NCI-H524 (cell line): ENCODE measurements at regions not wholly inside any gene's neighbourhood (a gene's known extent, or its start where the extent isn't known, plus 50 kb on each side); places are given as distances from the start of the nearest gene placed in this dataset.
A peak's percentile ranks its signal among the peaks of the same experiment; 100 is the strongest.
"Not testable (repeated sequence)": the region's sequence is repeated elsewhere in the genome, so short reads cannot be mapped to it uniquely, and the experiment has no call there.

Experiments
- DNase-seq, 2 experiments: peaks; one replicate each; lab custom pipeline; 2025; lab: John Stamatoyannopoulos, UW

DNA sequence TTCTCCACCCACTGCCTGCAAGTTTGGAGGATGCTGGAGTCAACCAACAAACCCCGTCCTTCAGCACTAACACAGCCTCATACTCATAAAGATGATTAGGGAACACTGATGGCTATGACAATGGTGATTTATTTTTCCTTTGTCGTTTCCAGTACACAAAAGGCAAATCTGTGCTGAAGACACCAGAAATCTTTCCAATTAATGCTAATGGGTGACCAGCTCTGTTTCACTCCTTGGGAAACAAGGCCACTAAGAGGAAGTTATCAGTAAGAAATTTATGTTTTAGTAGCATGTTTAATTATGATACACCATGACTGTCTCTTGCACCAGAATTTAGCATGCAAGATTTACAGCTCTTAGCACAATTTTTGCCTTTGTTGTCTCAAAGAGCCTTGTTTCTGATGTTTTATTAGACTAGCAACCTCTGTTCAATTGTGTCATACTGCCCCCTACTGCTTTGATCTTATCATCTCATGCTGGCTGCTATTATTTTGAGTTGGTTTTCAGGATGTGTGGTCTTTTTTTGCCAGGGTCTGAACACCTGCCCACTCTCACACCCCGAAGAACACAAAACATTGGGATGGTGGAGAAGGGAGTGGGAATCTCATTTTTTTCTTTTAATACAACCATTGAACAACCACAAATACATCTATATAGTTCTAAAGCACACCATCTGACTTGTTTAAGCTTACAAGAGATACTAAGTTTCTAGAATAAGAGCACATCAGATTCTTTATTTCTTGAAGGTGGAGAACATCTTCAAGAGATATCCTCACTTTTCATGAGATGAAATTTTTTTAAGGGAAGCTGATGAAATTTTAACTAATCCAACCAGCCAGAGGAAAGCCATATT lies 160.9 kb downstream of the SPTSSA start:
- DNase-seq = peak; percentile 43 to 83

DNA sequence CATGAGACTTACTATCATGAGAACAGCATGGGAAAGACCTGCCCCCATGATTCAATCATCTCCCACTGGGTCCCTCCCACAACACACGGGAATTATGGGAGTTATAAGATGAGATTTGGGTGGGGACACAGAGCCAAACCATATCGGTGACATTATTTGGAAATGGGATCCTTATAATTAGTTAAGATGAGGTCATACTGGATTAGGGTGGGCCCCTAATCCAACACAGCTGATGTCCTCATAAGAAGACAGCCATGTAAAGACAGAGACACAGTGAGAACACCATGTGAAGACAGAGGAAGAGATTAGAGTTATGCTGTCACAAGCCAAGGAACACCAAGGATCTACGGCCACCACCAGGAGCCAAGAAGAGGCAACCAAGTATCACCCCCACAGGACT lies 161.7 kb downstream of the SPTSSA start:
- DNase-seq = no peak

DNA sequence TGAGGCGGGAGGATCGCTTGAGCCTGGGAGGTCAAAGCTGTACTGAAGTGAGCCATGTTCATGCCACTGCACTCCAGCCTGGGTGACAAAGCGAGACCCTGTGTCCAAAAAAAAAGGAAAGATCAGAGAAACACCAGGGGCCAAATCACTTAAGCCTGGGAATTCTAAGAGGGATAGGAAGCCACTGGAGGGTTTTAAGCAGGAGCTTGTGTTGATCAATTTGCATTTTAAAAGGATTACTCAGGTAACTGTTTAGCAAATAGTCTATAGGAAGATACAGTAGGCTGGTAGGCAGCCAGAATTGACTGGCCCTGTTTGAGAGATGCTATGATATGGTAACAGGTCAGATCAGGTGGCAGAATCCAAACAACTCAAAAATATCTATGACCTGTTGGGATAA lies 162.7 kb downstream of the SPTSSA start:
- no peak for DNase-seq

DNA sequence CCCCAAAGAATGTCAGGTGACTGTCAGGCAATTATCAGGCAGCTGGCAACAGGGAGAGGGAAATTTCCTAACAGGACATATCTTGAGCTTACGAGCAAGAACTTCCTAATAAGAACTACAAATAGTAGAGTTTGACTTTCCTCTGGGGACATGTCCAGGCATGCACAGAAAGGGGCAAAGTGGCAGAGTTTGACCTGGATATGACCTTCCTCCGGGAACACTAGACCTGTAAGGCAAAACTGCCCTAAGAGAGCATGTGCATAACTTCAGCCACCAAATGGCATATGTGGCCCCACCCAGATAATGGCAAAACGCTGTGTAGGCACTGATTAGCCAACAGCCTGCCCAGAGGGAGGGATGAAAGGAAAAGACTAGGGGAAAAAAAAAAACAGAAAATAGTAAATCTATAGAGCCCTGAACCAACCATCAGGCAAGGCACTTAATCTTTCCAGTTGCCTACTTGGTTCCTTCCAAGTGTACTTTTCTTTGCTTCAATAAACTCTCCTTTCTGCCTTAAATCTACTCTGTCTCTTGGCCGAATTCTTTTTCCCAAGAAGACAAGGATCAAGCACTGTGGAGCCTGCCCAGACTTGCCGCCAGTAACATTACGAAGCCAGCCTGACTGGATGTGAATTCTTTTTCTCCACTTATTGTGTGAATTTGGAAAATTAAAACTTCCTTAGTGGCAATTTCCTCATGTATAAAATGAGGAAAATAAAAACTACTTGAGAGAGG lies 164.1 kb downstream of the SPTSSA start:
- DNase-seq = peak in 1 of 2 experiments; percentile 12

DNA sequence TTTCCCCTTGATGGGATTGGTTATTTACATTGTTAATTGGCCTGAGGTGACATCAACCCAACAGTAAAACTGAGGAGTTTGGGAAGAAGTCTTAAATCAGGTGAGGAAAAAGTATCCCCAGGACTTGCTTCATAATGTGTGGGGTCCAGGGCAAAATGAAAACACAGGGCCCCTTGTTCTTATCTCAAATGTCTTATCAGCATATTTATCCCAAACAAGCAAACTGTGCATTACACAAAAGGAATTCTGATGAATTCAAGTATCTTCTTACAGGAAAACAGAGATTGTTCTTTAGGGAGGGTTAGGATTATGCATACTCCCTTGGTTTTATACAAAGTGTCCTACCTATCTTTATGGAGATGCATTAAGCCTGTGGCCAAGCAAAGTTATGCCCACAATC lies 178.4 kb downstream of the SPTSSA start:
- DNase-seq = no peak

DNA sequence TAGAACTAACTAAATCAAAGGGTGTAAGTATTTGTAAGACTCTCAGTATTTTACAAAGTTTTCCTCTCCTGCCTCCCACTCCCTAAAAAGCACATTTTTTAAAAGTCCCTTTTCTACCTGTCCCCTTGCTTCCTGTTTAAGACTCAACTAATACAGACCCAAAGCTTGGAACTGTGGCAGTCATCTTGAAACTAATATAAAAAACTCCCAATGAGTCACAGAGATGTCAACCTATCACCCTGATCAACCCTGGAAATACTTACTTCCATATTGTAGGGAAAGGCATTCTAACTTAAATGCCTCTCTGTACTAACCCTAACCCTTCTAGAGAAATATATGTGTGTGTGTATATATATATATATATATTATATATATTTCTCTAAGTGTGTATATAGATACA lies 184.8 kb downstream of the SPTSSA start:
- DNase-seq = no peak

DNA sequence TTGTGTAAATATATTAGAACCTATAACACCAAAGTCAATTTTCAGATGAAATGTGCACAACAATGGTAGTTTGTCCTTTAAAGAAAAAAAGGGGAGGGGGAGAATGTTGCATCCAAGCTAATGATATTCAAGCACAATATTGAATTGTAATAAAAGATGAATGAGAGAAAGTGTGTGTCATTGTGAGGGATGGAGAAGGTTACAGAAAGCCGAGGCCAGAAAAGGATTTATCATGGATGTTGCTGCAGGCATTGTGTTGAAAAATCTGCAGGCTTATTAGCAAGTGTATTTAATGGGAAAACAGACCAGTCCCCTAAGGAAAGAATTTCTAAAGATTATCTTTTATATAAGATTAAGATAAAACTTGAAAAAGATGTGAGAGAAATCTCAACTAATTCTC lies 186.5 kb downstream of the SPTSSA start:
- no peak for DNase-seq

DNA sequence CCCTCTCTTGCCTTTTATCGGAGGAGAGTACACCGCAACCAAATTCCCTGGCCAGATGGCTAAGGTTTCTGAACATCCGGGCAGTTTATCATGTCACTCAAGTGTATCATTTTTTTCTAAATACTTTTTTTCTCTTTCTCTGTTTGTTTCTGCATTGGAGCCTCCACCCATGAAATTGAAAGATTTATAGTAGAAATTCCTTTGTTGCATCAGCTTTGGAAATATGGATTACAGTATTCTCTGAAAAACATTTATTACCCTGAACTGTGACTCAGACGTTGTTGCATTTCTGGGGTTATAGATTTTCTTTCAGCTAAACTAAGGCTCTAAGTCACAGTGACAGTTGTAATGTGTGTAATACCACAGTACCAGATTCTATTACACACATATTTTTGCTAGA lies 187.0 kb downstream of the SPTSSA start:
- peak in 1 of 2 experiments; percentile 48 for DNase-seq

DNA sequence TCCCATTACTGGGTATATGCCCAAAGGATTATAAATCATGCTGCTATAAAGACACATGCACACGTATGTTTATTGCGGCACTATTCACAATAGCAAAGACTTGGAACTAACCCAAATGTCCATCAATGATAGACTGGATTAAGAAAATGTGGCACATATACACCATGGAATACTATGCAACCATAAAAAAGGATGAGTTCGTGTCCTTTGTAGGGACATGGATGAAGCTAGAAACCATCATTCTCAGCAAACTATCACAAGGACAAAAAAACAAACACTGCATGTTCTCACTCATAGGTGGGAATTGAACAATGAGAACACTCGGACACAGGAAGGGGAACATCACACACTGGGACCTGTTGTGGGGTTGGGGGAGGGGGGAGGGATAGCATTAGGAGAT lies 188.3 kb downstream of the SPTSSA start:
- not testable (repeated sequence) for DNase-seq

DNA sequence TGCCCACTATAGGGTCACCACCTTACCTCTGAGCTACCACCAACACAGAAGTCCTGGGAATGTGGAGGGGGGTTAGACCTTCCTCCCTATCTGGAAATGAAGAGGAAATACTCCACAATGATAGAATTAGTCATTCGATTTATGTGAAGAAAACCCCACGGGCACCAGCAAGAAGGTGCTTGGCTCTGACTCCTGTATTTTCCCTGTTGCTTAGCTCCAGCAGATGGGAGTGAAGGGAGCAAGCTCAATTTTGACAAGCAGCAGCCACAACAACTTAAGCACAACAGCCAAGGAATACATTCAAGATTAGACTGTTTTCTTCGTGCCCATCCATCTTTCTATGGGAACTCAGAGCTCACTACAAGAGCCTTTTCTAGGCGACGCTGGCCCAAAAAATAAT lies 191.7 kb downstream of the SPTSSA start:
- DNase-seq = no peak

DNA sequence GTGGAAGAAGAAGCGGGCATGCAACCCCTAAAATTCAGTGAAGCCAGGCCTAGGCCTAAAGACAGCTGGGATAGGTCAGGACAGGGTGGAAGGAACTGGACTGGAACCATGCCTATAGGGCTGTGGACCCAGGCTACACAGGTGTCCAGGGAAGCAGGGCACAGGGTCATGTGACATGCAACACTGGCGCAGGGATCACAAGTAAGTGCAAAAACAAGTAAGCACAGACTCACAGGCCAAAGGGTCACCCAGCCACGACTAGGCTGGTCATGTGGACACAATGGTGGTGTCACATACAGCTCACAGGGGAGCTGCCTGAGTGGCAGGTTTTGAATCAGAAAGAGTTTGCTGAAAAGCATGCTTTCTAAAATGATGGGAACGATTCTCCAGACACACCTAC lies 195.7 kb downstream of the SPTSSA start:
- DNase-seq = no peak

DNA sequence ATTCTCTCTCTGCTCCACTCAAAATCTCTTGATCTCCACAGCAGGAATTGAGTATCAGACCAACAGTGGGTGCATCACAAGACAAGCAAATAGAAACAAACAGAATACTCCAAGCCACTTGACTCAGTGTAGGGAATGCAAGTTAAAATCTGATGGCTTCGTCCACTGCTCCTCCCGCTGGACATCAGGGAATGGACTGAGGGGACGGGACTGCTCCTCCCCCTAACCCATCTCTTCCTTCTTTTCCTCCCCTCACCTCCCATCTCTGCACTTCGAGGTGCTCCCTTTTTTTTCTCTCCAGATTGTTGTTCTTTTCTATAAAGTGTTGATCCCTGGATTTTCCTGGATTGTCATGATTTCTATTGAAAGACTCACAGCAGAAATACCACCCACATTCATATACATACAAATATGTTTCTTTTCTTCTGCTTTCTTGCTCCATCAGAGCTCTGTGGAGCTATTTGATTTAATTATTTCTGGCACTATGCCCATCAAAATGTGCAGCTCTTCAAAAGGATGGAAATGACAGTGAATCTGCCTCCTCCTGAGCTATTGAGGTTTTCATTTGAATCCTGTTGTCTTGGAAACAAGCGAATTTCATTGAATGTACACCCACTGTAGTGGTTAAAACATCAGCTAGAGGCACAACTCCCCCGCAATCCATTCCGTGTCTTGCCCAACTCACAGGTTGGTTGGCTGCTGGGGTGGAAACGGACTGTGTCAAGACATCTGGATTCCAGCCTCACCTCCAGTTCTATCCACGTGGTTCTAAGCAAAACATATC lies 199.7 kb downstream of the SPTSSA start:
- DNase-seq = no peak

DNA sequence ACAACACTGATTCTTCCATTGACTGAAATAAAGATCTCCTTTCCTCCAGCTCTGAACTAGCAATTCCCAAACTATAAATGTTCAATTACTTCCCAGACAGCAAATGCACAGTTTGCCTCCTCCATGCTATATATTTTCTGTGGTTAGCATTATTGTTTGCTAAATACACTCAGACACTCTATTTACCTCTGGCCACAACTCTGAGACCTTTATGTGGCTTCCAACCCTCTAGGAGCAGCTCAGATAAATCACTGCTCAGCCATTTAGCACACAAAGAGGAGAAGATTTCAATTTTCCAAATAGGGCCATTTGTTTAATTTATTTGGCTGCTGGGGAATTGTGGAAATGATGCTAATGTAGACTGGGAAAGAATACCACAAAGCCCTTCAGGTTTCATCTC lies 202.0 kb downstream of the SPTSSA start:
- no peak for DNase-seq

DNA sequence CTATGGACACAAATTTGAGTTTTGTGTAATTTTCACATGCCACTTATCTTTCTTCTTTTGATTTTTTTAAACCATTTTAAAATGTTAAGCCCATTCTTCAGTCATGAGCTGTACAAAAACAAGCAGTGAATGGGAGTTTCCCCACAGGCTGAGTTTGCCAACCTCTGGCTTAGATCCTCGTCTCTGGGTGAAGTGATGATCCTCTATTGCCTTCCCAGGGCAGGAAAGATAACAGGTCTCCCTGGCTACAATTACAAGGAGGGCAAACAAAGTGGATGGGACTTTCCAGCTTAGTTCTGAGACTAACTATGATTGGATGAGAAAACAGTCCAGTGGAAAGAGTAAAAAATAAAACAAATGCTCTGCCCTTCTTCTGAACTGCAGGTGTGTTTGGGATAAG lies 203.7 kb downstream of the SPTSSA start:
- DNase-seq = no peak

DNA sequence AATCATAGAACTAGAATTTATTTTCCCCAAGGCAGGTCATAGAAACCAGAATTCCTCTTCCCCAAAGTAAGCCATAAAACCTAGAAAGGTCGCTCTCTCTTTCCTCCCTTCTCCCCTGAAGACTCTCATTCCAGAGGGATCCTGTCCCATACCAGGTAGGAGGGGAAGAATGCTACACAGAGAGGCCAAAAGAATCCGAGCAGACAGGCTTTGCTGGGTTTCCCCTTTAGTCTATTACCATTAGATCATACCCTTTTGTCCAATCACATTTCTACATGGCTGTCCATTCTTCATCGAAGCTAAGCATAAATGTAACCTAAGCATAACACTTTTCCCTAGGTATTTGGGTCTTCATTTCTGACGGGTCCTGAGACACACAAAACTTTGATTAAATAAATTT lies 204.5 kb downstream of the SPTSSA start:
- DNase-seq = no peak

DNA sequence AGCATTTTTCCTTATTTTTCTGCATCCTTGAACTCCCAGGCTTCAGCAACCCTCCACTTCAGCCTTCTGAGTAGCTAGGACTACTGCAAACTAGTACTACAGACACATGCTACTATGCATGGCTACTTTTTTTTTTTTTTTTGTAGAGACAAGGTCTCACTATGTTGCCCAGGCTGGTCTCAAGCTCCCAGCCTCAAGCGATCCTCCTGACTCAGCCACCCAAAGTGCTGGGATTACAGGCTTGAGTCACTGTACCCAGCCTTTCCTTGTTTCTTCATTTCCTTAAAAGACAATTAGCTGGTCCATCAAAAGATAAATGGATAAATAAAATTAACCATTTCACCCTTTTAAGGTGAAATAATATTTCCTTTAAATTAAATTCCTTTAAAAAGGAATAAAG lies 205.8 kb downstream of the SPTSSA start:
- no peak for DNase-seq

DNA sequence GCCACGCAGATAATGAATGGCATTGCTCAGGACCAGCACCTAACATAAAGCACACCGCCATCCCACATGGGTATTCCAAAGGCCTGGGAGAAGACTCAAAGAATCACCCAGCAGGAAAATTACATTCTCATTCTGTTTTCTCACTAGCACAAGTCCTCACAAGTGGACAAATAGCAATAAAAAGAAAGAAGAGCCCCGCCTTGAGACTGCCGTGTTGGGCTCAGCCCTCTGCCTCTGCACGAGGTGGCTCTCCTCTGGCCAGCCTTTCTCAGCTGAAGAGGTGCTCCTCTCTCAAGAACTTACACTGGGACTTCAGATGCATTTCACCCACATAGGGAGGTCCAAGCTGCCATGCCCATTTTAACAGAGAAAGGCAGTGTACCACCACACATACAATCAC lies 207.5 kb downstream of the SPTSSA start:
- no peak for DNase-seq

DNA sequence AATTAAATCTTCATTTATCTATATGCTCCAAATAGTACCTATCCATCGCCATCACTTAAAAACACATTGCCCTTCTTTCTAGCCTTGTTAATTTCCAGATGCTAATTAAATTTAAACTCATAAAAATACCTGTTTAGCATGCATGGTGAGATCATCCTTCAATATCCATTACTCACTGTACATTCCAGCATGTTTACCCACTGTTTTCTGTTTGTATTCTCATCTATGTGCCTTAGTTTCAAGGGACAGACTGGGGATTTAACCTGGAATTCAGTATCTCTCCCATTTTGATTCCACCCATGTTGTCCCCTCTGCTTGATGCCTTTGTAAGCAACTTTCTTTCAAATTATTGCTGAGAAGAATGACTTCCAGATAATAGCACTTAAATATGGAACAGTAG lies 208.0 kb downstream of the SPTSSA start:
- DNase-seq = no peak

DNA sequence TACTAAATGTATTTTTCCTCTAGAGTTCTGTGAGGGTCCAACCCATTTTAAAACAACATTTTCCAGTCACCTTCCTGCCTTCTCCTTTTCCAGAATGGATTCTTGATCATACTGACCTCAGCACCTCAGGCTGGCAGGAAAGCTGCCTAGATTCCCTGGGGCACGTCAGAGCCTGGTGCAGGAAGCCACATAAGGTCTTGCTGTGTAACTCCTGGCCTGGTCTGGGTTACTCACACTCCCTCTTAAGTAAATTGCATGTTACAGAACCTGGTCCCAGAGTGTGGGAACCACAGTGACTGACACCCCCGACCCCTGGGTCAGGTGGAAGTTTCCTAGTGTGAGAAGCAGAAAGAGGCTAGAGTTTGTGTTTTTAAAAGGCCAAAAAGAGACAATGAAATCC lies 209.8 kb downstream of the SPTSSA start:
- DNase-seq = no peak

DNA sequence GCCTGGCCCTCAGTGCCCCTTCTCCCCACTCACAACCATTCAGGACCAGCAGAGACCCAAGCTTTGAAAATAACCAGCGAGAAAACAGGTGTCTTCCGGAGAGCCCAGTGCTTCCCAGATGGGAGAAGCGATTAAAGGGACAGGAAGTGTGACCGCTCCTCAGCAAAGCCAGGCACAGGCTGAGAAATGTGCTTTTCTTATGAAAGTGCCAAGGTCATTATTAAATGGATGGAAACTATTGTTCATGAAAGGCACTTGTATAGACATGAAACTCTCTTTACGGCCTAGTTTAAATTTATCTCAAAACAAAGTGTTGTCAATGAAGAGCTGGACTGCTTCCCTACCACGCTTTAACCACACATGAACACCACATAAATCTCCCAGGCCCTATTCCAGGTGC lies 210.4 kb downstream of the SPTSSA start:
- no peak for DNase-seq

DNA sequence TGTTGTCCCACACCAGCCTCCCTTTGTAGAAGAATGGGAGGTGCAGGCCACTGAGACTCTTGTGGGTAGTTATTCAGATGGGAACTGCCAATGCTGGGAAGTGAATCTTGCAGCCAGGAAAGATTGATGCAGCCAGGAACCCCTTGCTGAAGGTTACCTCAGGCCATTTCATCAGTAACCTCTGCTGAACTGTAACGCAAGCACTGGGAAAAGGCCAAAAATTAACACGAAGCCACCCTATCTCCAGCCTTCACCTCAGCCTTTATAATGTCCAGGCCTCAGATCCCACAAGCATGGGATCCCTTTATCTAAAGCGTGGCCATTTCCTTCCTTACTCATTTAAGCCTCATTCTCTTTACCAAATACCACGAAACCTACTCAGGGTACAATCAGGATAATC lies 211.1 kb downstream of the SPTSSA start:
- no peak for DNase-seq

DNA sequence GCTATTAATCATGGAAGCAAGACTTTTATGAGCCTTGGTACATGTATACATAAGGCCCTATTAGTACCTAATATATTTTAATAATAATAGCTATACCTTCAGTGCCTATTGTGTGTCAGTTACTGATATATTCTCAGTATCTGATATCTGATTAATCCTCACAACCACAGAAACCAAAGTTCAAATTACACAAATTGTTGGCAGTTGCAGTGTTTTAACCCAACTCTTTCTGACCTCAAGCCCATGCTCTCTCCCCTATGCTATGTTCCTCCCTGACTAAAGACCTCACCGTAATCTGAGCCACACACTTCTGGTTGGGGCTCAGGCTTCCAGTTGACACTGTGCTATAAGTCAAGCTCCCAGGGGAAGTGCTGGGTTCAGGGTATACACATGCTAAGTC lies 214.4 kb downstream of the SPTSSA start:
- no peak for DNase-seq

DNA sequence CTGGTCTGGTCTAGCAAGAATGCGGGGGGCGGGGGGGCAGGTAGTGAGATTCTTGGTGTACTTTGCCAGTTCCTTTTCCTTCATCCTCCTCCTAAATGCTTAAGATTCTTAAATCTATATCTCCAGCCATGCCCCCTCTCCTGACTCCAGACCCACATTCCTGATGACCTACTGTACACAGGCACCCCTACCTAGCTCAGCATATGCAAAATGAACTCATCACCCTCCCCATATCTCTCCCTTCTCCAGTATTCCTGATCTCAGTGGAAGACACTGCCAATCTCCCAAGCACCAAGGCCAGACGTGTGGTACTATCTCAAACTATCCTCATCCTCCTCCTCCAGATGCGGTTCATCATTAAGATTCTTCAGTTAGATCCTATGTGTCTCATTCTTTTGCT lies 215.8 kb downstream of the SPTSSA start:
- no peak for DNase-seq
